GM20000 (cell line): ENCODE measurements at regions not wholly inside any gene's neighbourhood (a gene's known extent, or its start where the extent isn't known, plus 50 kb on each side); places are given as distances from the start of the nearest gene placed in this dataset.
A peak's percentile ranks its signal among the peaks of the same experiment; 100 is the strongest.

Source experiments
- DNase-seq: peaks from one replicate; pipeline ENCODE4 v3.0.0; 2012; ENCODE audit warnings: low spot score
- TF ChIP-seq, protein P1 (sequence below): IDR thresholded peaks from 2 replicates; pipeline ENCODE4 v1.5.1; 2012; ENCODE audit warnings: mild to moderate bottlenecking, control low read depth; ENCODE audit errors: extremely low read depth, missing control alignments

DNA sequence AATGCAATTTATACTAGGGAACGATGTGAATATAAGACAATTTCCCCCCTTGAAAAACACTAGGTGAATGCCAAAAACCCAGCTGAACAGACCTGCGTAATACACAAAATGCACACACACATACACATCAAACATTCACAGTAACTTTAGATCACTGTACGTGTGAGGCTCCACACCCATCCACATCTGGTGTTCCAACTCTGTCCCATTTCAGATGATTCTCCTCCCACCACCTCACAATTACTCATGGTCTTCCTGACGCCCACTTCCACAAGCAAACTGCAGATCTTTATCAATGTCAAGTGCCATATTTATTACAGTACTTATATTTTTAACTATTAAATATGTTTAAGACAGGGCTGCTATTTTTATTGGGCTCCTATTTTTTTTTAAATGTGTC lies 57.8 kb upstream of the TENM4 start:
- no peak for DNase-seq
- TF ChIP-seq, protein P1, sequence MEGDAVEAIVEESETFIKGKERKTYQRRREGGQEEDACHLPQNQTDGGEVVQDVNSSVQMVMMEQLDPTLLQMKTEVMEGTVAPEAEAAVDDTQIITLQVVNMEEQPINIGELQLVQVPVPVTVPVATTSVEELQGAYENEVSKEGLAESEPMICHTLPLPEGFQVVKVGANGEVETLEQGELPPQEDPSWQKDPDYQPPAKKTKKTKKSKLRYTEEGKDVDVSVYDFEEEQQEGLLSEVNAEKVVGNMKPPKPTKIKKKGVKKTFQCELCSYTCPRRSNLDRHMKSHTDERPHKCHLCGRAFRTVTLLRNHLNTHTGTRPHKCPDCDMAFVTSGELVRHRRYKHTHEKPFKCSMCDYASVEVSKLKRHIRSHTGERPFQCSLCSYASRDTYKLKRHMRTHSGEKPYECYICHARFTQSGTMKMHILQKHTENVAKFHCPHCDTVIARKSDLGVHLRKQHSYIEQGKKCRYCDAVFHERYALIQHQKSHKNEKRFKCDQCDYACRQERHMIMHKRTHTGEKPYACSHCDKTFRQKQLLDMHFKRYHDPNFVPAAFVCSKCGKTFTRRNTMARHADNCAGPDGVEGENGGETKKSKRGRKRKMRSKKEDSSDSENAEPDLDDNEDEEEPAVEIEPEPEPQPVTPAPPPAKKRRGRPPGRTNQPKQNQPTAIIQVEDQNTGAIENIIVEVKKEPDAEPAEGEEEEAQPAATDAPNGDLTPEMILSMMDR, result no peak

DNA sequence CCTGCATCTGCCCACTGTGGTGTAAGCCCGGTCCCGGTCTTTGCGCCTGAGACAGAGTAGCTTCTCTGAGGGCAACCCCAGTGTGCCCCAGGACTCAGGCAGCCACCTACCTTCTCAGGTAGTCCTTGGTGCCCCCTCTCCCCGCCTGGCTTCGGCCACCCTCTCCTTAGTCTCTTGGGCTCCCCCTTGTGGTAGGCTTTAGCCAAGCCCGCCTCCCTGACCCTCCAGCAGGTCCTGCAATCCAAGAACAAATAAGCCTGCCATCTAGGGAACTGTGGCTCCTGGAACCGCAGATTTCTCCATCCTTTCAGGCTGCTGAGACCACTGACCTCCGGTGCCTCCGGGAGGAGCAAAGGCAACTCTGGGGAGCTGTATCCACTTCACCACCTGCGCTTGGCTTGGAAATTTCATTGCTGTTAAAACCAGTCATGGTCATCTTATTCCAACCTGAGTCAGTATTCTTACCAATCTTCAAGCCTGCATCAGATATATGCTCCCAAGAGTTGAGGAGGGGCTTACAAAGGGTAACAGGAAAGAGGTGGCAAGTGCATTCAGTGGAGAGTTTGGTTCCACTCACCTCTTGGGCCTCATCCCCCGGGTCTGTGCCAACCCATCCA lies 52.8 kb upstream of the TENM4 start:
- TF ChIP-seq, protein P1, result peak; percentile 94
- peak; percentile 85 for DNase-seq

DNA sequence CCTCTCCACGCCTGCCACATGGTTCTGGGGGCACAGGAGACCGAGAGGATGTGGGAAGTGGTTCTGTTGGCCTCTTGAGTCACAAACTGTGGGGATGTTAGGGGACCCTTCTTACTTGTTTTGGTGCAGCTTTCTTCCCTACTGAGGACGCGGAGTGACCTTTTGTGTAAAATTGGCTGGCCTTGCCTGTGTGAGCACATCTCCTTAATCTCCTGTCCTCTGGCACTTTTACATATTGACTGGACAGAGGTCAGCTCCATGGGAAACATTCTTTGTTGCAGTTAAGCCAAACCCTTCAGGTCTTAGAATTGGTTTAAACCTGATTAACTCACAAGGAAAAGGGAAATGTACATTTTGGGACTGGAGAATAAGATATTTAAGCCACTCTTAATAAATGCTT lies 51.2 kb upstream of the TENM4 start:
- no peak for DNase-seq
- TF ChIP-seq, protein P1, result no peak
